Neural crest cell (in vitro differentiated cells): ENCODE measurements at regions not wholly inside any gene's neighbourhood (a gene's known extent, or its start where the extent isn't known, plus 50 kb on each side); places are given as distances from the start of the nearest gene placed in this dataset.

ENCODE experiments used
- DNase-seq: peaks from one replicate; pipeline ENCODE4 v3.0.0; 2021; ENCODE audit warnings: low read depth, mixed read lengths, low spot score
- H3K27ac Mint-ChIP-seq: one replicate; pipeline ENCODE4 v1.8.0; 2021; ENCODE audit warnings: mild to moderate bottlenecking, mixed read lengths; ENCODE audit not compliant: unreplicated experiment
- H3K27me3 Mint-ChIP-seq: 2 replicates; pipeline ENCODE4 v1.8.0; 2021; ENCODE audit warnings: low read depth, mild to moderate bottlenecking, mixed read lengths
- H3K36me3 Mint-ChIP-seq: 2 replicates; pipeline ENCODE4 v1.8.0; 2021; ENCODE audit warnings: low read depth, mild to moderate bottlenecking, mixed read lengths
- H3K4me1 Mint-ChIP-seq: 2 replicates; pipeline ENCODE4 v1.8.0; 2021; ENCODE audit warnings: mixed read lengths
- H3K4me3 Mint-ChIP-seq: one replicate; pipeline ENCODE4 v1.8.0; 2021; ENCODE audit warnings: mild to moderate bottlenecking, mixed read lengths
- H3K9me3 Mint-ChIP-seq: 2 replicates; pipeline ENCODE4 v1.8.0; 2021; ENCODE audit warnings: mixed read lengths
- TF ChIP-seq, protein P1 (sequence below): fragments of 200-600 bp; sonication (generic); conservative IDR thresholded peaks from 2 replicates; pipeline ENCODE4 v1.5.0; 2021; ENCODE audit warnings: antibody characterized with exemption, mild to moderate bottlenecking

- H3K4me1 Mint-ChIP-seq, result no peaks in the 10 kb centered on the region
- H3K27me3 Mint-ChIP-seq, result no peaks in the 10 kb centered on the region
- no peak overlapping the region for H3K4me3 Mint-ChIP-seq
- H3K27ac Mint-ChIP-seq, result no peak overlapping the region
- no peaks in the 10 kb centered on the region for H3K9me3 Mint-ChIP-seq
- no peaks in the 10 kb centered on the region for H3K36me3 Mint-ChIP-seq
- no peak for DNase-seq
- TF ChIP-seq, protein P1, sequence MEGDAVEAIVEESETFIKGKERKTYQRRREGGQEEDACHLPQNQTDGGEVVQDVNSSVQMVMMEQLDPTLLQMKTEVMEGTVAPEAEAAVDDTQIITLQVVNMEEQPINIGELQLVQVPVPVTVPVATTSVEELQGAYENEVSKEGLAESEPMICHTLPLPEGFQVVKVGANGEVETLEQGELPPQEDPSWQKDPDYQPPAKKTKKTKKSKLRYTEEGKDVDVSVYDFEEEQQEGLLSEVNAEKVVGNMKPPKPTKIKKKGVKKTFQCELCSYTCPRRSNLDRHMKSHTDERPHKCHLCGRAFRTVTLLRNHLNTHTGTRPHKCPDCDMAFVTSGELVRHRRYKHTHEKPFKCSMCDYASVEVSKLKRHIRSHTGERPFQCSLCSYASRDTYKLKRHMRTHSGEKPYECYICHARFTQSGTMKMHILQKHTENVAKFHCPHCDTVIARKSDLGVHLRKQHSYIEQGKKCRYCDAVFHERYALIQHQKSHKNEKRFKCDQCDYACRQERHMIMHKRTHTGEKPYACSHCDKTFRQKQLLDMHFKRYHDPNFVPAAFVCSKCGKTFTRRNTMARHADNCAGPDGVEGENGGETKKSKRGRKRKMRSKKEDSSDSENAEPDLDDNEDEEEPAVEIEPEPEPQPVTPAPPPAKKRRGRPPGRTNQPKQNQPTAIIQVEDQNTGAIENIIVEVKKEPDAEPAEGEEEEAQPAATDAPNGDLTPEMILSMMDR, result no peak
Observed at GRCh38 chr2:57434972-57435371, 611.6 kb upstream of the VRK2 start.

DNA sequence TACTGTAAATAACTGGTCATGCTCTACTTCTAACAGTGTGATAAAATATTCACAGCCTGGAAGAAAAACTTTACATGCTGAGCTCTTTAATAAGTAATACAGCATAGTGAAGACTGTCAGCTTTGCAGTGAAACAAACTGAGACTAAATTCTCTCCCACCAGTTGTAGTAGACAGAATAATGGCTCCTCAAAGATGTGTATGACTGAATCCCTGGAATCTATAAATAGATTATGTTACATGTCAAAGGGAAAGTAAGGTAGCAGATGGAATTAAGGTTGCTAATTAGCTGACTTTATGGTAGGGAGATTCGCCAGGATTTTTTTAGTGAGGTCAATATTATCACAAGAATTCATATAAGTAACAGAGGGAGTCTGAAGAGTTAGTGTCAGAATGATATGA is 609.5 kb upstream of the VRK2 start:
- Mint-ChIP-seq H3K27ac (no peak overlapping the region), H3K9me3 (no peaks in the 10 kb centered on the region), H3K27me3 (no peaks in the 10 kb centered on the region), H3K4me3 (no peak overlapping the region), H3K36me3 (no peaks in the 10 kb centered on the region), H3K4me1 (no peaks in the 10 kb centered on the region)
- DNase-seq, result no peak
- TF ChIP-seq, protein P1, result no peak

GRCh38 chr2:57440437-57440836 is 606.2 kb upstream of the VRK2 start:
- Mint-ChIP-seq H3K36me3 (no peaks in the 10 kb centered on the region), H3K4me3 (no peak overlapping the region), H3K4me1 (no peaks in the 10 kb centered on the region), H3K27me3 (no peaks in the 10 kb centered on the region), H3K27ac (no peak overlapping the region), H3K9me3 (peaks cover 3% of the 10 kb centered on the region)
- no peak for DNase-seq
- TF ChIP-seq, protein P1, result no peak

- Mint-ChIP-seq H3K27ac (no peak overlapping the region), H3K9me3 (peaks cover 3% of the 10 kb centered on the region), H3K4me3 (no peak overlapping the region), H3K27me3 (no peaks in the 10 kb centered on the region), H3K36me3 (no peaks in the 10 kb centered on the region), H3K4me1 (no peaks in the 10 kb centered on the region)
- TF ChIP-seq, protein P1, result no peak
- no peak for DNase-seq
Observed at GRCh38 chr2:57443086-57443485, 603.5 kb upstream of the VRK2 start.

DNA sequence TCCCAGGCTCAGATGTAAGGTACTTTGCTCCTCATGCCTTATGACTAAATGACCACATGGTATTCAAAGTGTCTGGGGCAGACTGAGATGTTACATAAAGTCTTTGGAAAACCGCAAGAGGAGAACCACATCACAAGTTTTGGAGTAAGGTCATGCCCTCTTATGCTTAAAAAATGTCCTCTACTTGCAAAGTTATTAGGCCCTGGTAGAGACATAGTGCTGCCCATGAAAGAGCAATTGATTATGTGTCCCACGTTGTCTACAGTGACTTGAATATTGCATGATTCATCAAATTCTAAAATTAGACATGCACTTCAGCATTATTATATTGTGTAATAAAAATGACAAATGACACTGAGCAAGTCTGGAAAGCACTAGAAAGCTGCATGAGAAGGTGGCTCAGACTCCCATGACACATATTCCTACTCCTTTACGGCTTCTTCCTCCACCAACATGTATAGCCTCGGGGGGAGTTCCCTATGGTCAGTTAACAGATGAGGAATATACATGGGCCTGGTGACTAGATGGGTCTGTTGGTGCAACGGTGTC is 602.6 kb upstream of the VRK2 start:
- Mint-ChIP-seq H3K27me3 (no peaks in the 10 kb centered on the region), H3K4me1 (no peaks in the 10 kb centered on the region), H3K27ac (no peak overlapping the region), H3K36me3 (no peaks in the 10 kb centered on the region), H3K9me3 (peaks cover 3% of the 10 kb centered on the region), H3K4me3 (no peak overlapping the region)
- TF ChIP-seq, protein P1, result no peak
- no peak for DNase-seq
